Mucosa of descending colon (tissue), 3 donors: ENCODE measurements at regions not wholly inside any gene's neighbourhood (a gene's known extent, or its start where the extent isn't known, plus 50 kb on each side); places are given as distances from the start of the nearest gene placed in this dataset.
A peak's percentile ranks its signal among the peaks of the same experiment; 100 is the strongest.

ENCODE experiments used
- ATAC-seq: fragments of 200-7000 bp; cut with Tn5 transposase; one replicate; pipeline ENCODE4 v1.9.1; 2020; ENCODE audit warnings: mild to moderate bottlenecking, moderate library complexity
- DNase-seq, 3 donors: peaks; one replicate each; pipeline ENCODE4 v3.0.0-alpha.2; 2020
- H3K36me3 ChIP-seq: fragments of 200-600 bp; one replicate; pipeline ENCODE4 v1.8.0; 2021; ENCODE audit warnings: low read depth, mild to moderate bottlenecking
- H3K4me1 ChIP-seq: fragments of 200-600 bp; one replicate; pipeline ENCODE4 v1.8.0; 2021; ENCODE audit warnings: low read depth, mild to moderate bottlenecking
- H3K4me3 ChIP-seq: fragments of 200-600 bp; one replicate; pipeline ENCODE4 v1.8.0; 2021; ENCODE audit warnings: mild to moderate bottlenecking
- H3K9me3 ChIP-seq: fragments of 200-600 bp; one replicate; pipeline ENCODE4 v1.8.0; 2021; ENCODE audit warnings: mild to moderate bottlenecking
- CTCF ChIP-seq: fragments of 200-600 bp; IDR thresholded peaks from one replicate; pipeline ENCODE4 v1.8.0; 2022; ENCODE audit warnings: antibody characterized with exemption, mild to moderate bottlenecking
- intact Hi-C, 2 donors: fragments of 100-400 bp; cut with DNase I in 1 of 2; cut with micrococcal nuclease in 1 of 2; formaldehyde crosslinking; loops; one replicate each; pipeline versions ENCODE4 v1.11.0 to v1.11.1; 2022; cut with DNase I, micrococcal nuclease
- donor health status: DM: no; HTN: no; CAD: no; lungs with moderate emphysema.
- donor health status: DM: no; HTN: no; CAD: no.
- donor health status: DM: no; HTN: yes; CAD: no.

- no peak for DNase-seq
- intact Hi-C loops = no loop called here
- no peak overlapping the region for H3K4me3 ChIP-seq
- no peaks in the 10 kb centered on the region for H3K36me3 ChIP-seq
- TF ChIP-seq CTCF = no peak
- H3K9me3 ChIP-seq = no peaks in the 10 kb centered on the region
- H3K4me1 ChIP-seq = peaks cover 10% of the 10 kb centered on the region
- no peak for ATAC-seq
These were observed 305.0 kb downstream of the WDR72 start for GRCh38 chr15:53454535-53454842.

- Histone ChIP-seq H3K4me3 (no peak overlapping the region), H3K36me3 (no peaks in the 10 kb centered on the region), H3K9me3 (no peaks in the 10 kb centered on the region), H3K4me1 (peaks cover 10% of the 10 kb centered on the region)
- intact Hi-C loops = no loop called here
- peak; percentile 94 for ATAC-seq
- TF ChIP-seq CTCF = no peak
- DNase-seq = peak in 1 of 3 donors; percentile 43
These were observed 306.0 kb downstream of the WDR72 start for GRCh38 chr15:53453253-53454105.

GRCh38 chr15:53448232-53449015, 311.0 kb downstream of the WDR72 start:
- Histone ChIP-seq H3K4me3 (no peak overlapping the region), H3K36me3 (no peaks in the 10 kb centered on the region), H3K9me3 (no peaks in the 10 kb centered on the region), H3K4me1 (peaks cover 10% of the 10 kb centered on the region)
- ATAC-seq (no peak), DNase-seq (no peak)
- intact Hi-C loops = no loop called here
- TF ChIP-seq CTCF = no peak

GRCh38 chr15:53447742-53448141, 311.7 kb downstream of the WDR72 start:
- Histone ChIP-seq H3K4me3 (no peak overlapping the region), H3K4me1 (peaks cover 7% of the 10 kb centered on the region), H3K36me3 (no peaks in the 10 kb centered on the region), H3K9me3 (no peaks in the 10 kb centered on the region)
- no peak for TF ChIP-seq CTCF
- ATAC-seq (no peak), DNase-seq (no peak)
- intact Hi-C loops = no loop called here

- intact Hi-C loops = no loop called here
- no peak for TF ChIP-seq CTCF
- Histone ChIP-seq H3K4me1 (peaks cover 5% of the 10 kb centered on the region), H3K9me3 (no peaks in the 10 kb centered on the region), H3K36me3 (no peaks in the 10 kb centered on the region), H3K4me3 (no peak overlapping the region)
- DNase-seq (no peak), ATAC-seq (no peak)
These were observed 312.3 kb downstream of the WDR72 start for GRCh38 chr15:53447053-53447574.
